Caco-2 (cell line): ENCODE measurements at regions not wholly inside any gene's neighbourhood (a gene's known extent, or its start where the extent isn't known, plus 50 kb on each side); places are given as distances from the start of the nearest gene placed in this dataset.

Experiments used
- BruUV-seq: library from RNA; stranded (reverse); fragments of 400-500 nt; replicated peaks from 2 replicates; lab custom pipeline; 2021; lab: Mats Ljungman, UMichigan
- CTCF ChIA-PET: fragments of 300-600 bp; sonication (Branson Sonifier 250); formaldehyde crosslinking; loops from one replicate; lab custom pipeline; 2022; ENCODE audit warnings: antibody characterized with exemption; lab: Charles Lee
- POLR2A ChIA-PET: fragments of 300-600 bp; sonication (Branson Sonifier 250); formaldehyde crosslinking; loops from one replicate; lab custom pipeline; 2022; ENCODE audit warnings: antibody characterized with exemption; lab: Charles Lee
- DNase-seq, 2 experiments: peaks; one replicate each; pipeline versions ENCODE4 v3.0.0 to v3.0.0-alpha.2; 2020 to 2022
- H3K27me3 ChIP-seq: replicated peaks from 2 replicates; pipeline ENCODE4 v1.6.0; 2011; ENCODE audit warnings: low read length; ENCODE audit not compliant: control insufficient read depth, insufficient read depth
- H3K36me3 ChIP-seq: 2 replicates; pipeline ENCODE4 v1.5.1; 2011; ENCODE audit warnings: low read length; ENCODE audit not compliant: control insufficient read depth, insufficient read depth
- H3K4me1 ChIP-seq: fragments of 250-450 bp; sonication (Bioruptor Pico); 2 replicates; pipeline ENCODE4 v1.5.1; 2020; ENCODE audit warnings: mild to moderate bottlenecking
- H3K4me3 ChIP-seq: 2 replicates; pipeline ENCODE4 v1.5.1; 2011; ENCODE audit warnings: low read depth, mild to moderate bottlenecking, control low read depth, low read length
- H3K9me3 ChIP-seq: fragments of 250-450 bp; sonication (Bioruptor Pico); 2 replicates; pipeline ENCODE4 v1.5.1; 2020; ENCODE audit warnings: mild to moderate bottlenecking, moderate library complexity
- H3K27ac Mint-ChIP-seq: one replicate; pipeline ENCODE4 v1.8.0; 2022; ENCODE audit warnings: mixed read lengths; ENCODE audit not compliant: unreplicated experiment
- H3K27me3 Mint-ChIP-seq: one replicate; pipeline ENCODE4 v1.8.0; 2022; ENCODE audit warnings: mixed read lengths; ENCODE audit not compliant: insufficient read depth, unreplicated experiment
- H3K36me3 Mint-ChIP-seq: one replicate; pipeline ENCODE4 v1.8.0; 2022; ENCODE audit warnings: mild to moderate bottlenecking, mixed read lengths; ENCODE audit not compliant: insufficient read depth, unreplicated experiment
- H3K4me1 Mint-ChIP-seq: one replicate; pipeline ENCODE4 v1.8.0; 2022; ENCODE audit warnings: low read depth, mixed read lengths; ENCODE audit not compliant: unreplicated experiment
- H3K4me3 Mint-ChIP-seq: one replicate; pipeline ENCODE4 v1.8.0; 2022; ENCODE audit warnings: mild to moderate bottlenecking, moderate library complexity, mixed read lengths; ENCODE audit not compliant: unreplicated experiment
- H3K9me3 Mint-ChIP-seq: one replicate; pipeline ENCODE4 v1.8.0; 2022; ENCODE audit warnings: mixed read lengths; ENCODE audit not compliant: unreplicated experiment
- CTCF ChIP-seq, 2 experiments: fragments of 200-600 bp in 1 of 2; IDR thresholded peaks; 1 replicate in 1 of 2; 2 replicates in 1 of 2; pipeline versions ENCODE4 v1.5.1 to v1.8.0; 2011 to 2022; ENCODE audit warnings: antibody characterized with exemption in 1 of 2, control low read depth in 1 of 2, inconsistent platforms in 1 of 2, low read depth in 1 of 2, low read length in 1 of 2, mild to moderate bottlenecking in 1 of 2, moderate library complexity in 1 of 2; ENCODE audit not compliant: insufficient read depth in 1 of 2, severe bottlenecking in 1 of 2, unreplicated experiment in 1 of 2
- intact Hi-C: fragments of 100-400 bp; cut with micrococcal nuclease; formaldehyde crosslinking; loops from one replicate; pipeline ENCODE4 v1.10.0; 2022; ENCODE audit not compliant: unreplicated experiment

GRCh38 chr7:109915670-109916069, 1175.3 kb upstream of the LRRN3 start:
- Mint-ChIP-seq H3K4me3 (no peak overlapping the region), H3K27ac (no peak overlapping the region), H3K9me3 (no peaks in the 10 kb centered on the region), H3K36me3 (no peaks in the 10 kb centered on the region), H3K4me1 (no peaks in the 10 kb centered on the region), H3K27me3 (no peaks in the 10 kb centered on the region)
- Histone ChIP-seq H3K4me3 (no peak overlapping the region), H3K27me3 (no peaks in the 10 kb centered on the region), H3K4me1 (no peaks in the 10 kb centered on the region), H3K36me3 (no peaks in the 10 kb centered on the region), H3K9me3 (no peaks in the 10 kb centered on the region)
- ChIA-PET CTCF (no interaction called here), POLR2A (no interaction called here)
- DNase-seq = no peak
- no peak for TF ChIP-seq CTCF (IDR thresholded peaks at IDR 0.05; ENCODE audit: insufficient read depth in 1 of 2, low read depth in 1 of 2, low read length in 1 of 2, severe bottlenecking in 1 of 2, unreplicated experiment in 1 of 2)
- intact Hi-C loops = no loop called here
- no TSS peak for BruUV-seq

GRCh38 chr7:109926738-109927137, 1164.2 kb upstream of the LRRN3 start:
- H3K4me1 ChIP-seq = no peaks in the 10 kb centered on the region
- H3K9me3 ChIP-seq = no peaks in the 10 kb centered on the region
- H3K27me3 ChIP-seq = no peaks in the 10 kb centered on the region
- H3K27me3 Mint-ChIP-seq = no peaks in the 10 kb centered on the region
- H3K36me3 Mint-ChIP-seq = no peaks in the 10 kb centered on the region
- no peak for DNase-seq
- H3K4me3 Mint-ChIP-seq = no peak overlapping the region
- H3K27ac Mint-ChIP-seq = no peak overlapping the region
- no TSS peak for BruUV-seq
- no peak overlapping the region for H3K4me3 ChIP-seq
- ChIA-PET CTCF (no interaction called here), POLR2A (no interaction called here)
- TF ChIP-seq CTCF (IDR thresholded peaks at IDR 0.05; ENCODE audit: insufficient read depth in 1 of 2, low read depth in 1 of 2, low read length in 1 of 2, severe bottlenecking in 1 of 2, unreplicated experiment in 1 of 2) = no peak
- no peaks in the 10 kb centered on the region for H3K36me3 ChIP-seq
- intact Hi-C loops = no loop called here
- peaks cover 28% of the 10 kb centered on the region for H3K9me3 Mint-ChIP-seq
- H3K4me1 Mint-ChIP-seq = no peaks in the 10 kb centered on the region

GRCh38 chr7:109930049-109930448, 1160.9 kb upstream of the LRRN3 start:
- no peaks in the 10 kb centered on the region for H3K27me3 Mint-ChIP-seq
- peaks cover 8% of the 10 kb centered on the region for H3K9me3 Mint-ChIP-seq
- no peak for TF ChIP-seq CTCF (IDR thresholded peaks at IDR 0.05; ENCODE audit: insufficient read depth in 1 of 2, low read depth in 1 of 2, low read length in 1 of 2, severe bottlenecking in 1 of 2, unreplicated experiment in 1 of 2)
- DNase-seq = no peak
- ChIA-PET POLR2A (no interaction called here), CTCF (no interaction called here)
- Histone ChIP-seq H3K4me3 (no peak overlapping the region), H3K36me3 (no peaks in the 10 kb centered on the region), H3K27me3 (no peaks in the 10 kb centered on the region), H3K9me3 (no peaks in the 10 kb centered on the region), H3K4me1 (no peaks in the 10 kb centered on the region)
- intact Hi-C loops = no loop called here
- BruUV-seq = no TSS peak
- no peak overlapping the region for H3K27ac Mint-ChIP-seq
- no peaks in the 10 kb centered on the region for H3K36me3 Mint-ChIP-seq
- no peak overlapping the region for H3K4me3 Mint-ChIP-seq
- no peaks in the 10 kb centered on the region for H3K4me1 Mint-ChIP-seq
